B cell (primary cell): ENCODE measurements at regions not wholly inside any gene's neighbourhood (a gene's known extent, or its start where the extent isn't known, plus 50 kb on each side); places are given as distances from the start of the nearest gene placed in this dataset.

Source experiments
- EZH2 ChIP-seq: IDR thresholded peaks from 2 replicates; pipeline ENCODE4 v1.6.1; 2012; ENCODE audit warnings: borderline replicate concordance, low read depth, mild to moderate bottlenecking, moderate library complexity, low read length; ENCODE audit not compliant: insufficient read depth, poor library complexity, severe bottlenecking
- TF ChIP-seq, protein P1 (sequence below): fragments of 200-600 bp; IDR thresholded peaks from one replicate; pipeline ENCODE4 v1.8.0; 2022; ENCODE audit warnings: antibody characterized with exemption, mild to moderate bottlenecking

DNA sequence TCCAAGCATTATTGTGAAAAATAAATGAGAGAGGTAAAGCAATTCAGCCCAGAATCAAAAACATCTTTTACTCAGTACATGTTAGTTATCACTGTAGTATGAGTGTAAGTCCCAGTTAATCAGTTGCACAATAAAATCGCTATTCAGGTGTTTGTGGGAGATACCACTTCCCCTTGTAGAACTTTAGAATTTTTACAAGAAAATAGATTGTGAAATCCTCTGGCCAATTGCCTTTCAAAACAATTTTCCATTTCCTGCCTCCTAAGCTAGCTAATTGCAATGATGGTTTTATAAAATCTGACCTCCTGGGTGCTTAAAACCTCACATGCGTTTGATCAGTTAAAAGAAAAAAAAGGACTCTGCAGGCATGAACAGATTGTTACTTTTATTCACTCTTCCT lies 332.5 kb downstream of the PID1 start:
- TF ChIP-seq, protein P1, sequence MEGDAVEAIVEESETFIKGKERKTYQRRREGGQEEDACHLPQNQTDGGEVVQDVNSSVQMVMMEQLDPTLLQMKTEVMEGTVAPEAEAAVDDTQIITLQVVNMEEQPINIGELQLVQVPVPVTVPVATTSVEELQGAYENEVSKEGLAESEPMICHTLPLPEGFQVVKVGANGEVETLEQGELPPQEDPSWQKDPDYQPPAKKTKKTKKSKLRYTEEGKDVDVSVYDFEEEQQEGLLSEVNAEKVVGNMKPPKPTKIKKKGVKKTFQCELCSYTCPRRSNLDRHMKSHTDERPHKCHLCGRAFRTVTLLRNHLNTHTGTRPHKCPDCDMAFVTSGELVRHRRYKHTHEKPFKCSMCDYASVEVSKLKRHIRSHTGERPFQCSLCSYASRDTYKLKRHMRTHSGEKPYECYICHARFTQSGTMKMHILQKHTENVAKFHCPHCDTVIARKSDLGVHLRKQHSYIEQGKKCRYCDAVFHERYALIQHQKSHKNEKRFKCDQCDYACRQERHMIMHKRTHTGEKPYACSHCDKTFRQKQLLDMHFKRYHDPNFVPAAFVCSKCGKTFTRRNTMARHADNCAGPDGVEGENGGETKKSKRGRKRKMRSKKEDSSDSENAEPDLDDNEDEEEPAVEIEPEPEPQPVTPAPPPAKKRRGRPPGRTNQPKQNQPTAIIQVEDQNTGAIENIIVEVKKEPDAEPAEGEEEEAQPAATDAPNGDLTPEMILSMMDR, result no peak
- TF ChIP-seq EZH2, result no peak
